ENCODE measurements at regions not wholly inside any gene's neighbourhood (a gene's known extent, or its start where the extent isn't known, plus 50 kb on each side); places are given as distances from the start of the nearest gene placed in this dataset.

DNA sequence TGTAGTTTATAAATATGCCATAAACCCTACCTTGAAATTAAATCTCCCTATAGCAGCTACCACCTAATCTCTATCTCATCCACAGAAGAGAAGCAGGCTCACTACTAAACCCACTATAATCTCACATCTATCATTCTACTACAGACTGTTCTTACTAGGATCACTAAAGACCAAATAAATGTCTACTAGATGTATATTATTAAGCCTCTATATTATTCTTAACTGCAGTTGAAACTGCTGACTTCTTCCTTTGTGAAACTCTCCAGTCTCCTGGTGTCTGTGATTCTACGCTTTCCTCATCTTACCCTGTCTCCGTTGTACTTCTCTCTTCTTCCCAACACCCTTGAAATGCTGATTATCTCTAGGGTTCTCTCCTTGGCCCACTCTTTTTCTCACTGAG is 1154.0 kb downstream of the IGSF11 start:
- TF ChIP-seq, protein P1, sequence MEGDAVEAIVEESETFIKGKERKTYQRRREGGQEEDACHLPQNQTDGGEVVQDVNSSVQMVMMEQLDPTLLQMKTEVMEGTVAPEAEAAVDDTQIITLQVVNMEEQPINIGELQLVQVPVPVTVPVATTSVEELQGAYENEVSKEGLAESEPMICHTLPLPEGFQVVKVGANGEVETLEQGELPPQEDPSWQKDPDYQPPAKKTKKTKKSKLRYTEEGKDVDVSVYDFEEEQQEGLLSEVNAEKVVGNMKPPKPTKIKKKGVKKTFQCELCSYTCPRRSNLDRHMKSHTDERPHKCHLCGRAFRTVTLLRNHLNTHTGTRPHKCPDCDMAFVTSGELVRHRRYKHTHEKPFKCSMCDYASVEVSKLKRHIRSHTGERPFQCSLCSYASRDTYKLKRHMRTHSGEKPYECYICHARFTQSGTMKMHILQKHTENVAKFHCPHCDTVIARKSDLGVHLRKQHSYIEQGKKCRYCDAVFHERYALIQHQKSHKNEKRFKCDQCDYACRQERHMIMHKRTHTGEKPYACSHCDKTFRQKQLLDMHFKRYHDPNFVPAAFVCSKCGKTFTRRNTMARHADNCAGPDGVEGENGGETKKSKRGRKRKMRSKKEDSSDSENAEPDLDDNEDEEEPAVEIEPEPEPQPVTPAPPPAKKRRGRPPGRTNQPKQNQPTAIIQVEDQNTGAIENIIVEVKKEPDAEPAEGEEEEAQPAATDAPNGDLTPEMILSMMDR (IDR thresholded peaks at IDR 0.05) = no peak
- TF ChIP-seq POLR2A (IDR thresholded peaks at IDR 0.05) = no peak

Data from prostate gland (tissue), 2 donors.